H9 (cell line): ENCODE measurements at regions not wholly inside any gene's neighbourhood (a gene's known extent, or its start where the extent isn't known, plus 50 kb on each side); places are given as distances from the start of the nearest gene placed in this dataset.

Experiments used
- DNase-seq: peaks from one replicate; pipeline ENCODE4 v3.0.0-alpha.2; 2017
- H2AFZ ChIP-seq: one replicate; pipeline ENCODE4 v1.6.1; 2013; ENCODE audit warnings: mild to moderate bottlenecking, low read length, control low read depth, moderate library complexity
- H2AK5ac ChIP-seq: 2 replicates; pipeline ENCODE4 v1.6.1; 2013; ENCODE audit warnings: low read length, control low read depth, mixed read lengths; ENCODE audit not compliant: insufficient read length
- H2BK120ac ChIP-seq: one replicate; pipeline ENCODE4 v1.6.1; 2013; ENCODE audit warnings: low read depth, mild to moderate bottlenecking, low read length, control low read depth, inconsistent platforms; ENCODE audit not compliant: poor library complexity, severe bottlenecking
- H2BK12ac ChIP-seq: 2 replicates; pipeline ENCODE4 v1.6.1; 2013; ENCODE audit warnings: low read length, control low read depth, mixed read lengths, low read depth; ENCODE audit not compliant: insufficient read length
- H2BK15ac ChIP-seq: 2 replicates; pipeline ENCODE4 v1.6.1; 2013; ENCODE audit warnings: low read depth, low read length, control low read depth
- H2BK20ac ChIP-seq: one replicate; pipeline ENCODE4 v1.6.1; 2013; ENCODE audit warnings: low read depth, mild to moderate bottlenecking, low read length, control low read depth, inconsistent platforms; ENCODE audit not compliant: poor library complexity, severe bottlenecking
- H2BK5ac ChIP-seq: 2 replicates; pipeline ENCODE4 v1.6.1; 2013; ENCODE audit warnings: low read length, control low read depth, mixed read lengths; ENCODE audit not compliant: insufficient read length
- H3K14ac ChIP-seq: 2 replicates; pipeline ENCODE4 v1.6.1; 2013; ENCODE audit warnings: low read length, control low read depth; ENCODE audit not compliant: insufficient read depth
- H3K18ac ChIP-seq: 2 replicates; pipeline ENCODE4 v1.6.1; 2013; ENCODE audit warnings: low read depth, mild to moderate bottlenecking, mixed read lengths, low read length, control low read depth; ENCODE audit not compliant: insufficient read length
- H3K23ac ChIP-seq: 2 replicates; pipeline ENCODE4 v1.6.1; 2013; ENCODE audit warnings: low read length, control low read depth, mixed read lengths, low read depth; ENCODE audit not compliant: insufficient read length
- H3K23me2 ChIP-seq: 2 replicates; pipeline ENCODE4 v1.6.1; 2013; ENCODE audit warnings: low read depth, mild to moderate bottlenecking, mixed read lengths, low read length, control low read depth; ENCODE audit not compliant: insufficient read length, poor library complexity, severe bottlenecking
- H3K27ac ChIP-seq: 2 replicates; pipeline ENCODE4 v1.5.1; 2013; ENCODE audit warnings: low read length, control low read depth, mixed read lengths, low read depth; ENCODE audit not compliant: insufficient read length
- H3K27me3 ChIP-seq: 2 replicates; pipeline ENCODE4 v1.6.1; 2013; ENCODE audit warnings: low read length, control low read depth, inconsistent platforms; ENCODE audit not compliant: insufficient read depth
- H3K4ac ChIP-seq: 2 replicates; pipeline ENCODE4 v1.6.1; 2013; ENCODE audit warnings: low read depth, mild to moderate bottlenecking, control low read depth, inconsistent platforms, low read length, moderate library complexity
- H3K4me1 ChIP-seq: 2 replicates; pipeline ENCODE4 v1.6.1; 2013; ENCODE audit warnings: low read length, control low read depth, inconsistent platforms; ENCODE audit not compliant: insufficient read depth
- H3K4me2 ChIP-seq: 2 replicates; pipeline ENCODE4 v1.6.1; 2013; ENCODE audit warnings: low read length, control low read depth, mixed read lengths; ENCODE audit not compliant: insufficient read length, insufficient read depth
- H3K56ac ChIP-seq: 2 replicates; pipeline ENCODE4 v1.6.1; 2013; ENCODE audit warnings: low read depth, mild to moderate bottlenecking, mixed read lengths, low read length, control low read depth; ENCODE audit not compliant: insufficient read length
- H3K79me1 ChIP-seq: 2 replicates; pipeline ENCODE4 v1.6.1; 2013; ENCODE audit warnings: low read depth, mild to moderate bottlenecking, moderate library complexity, low read length, control low read depth, inconsistent platforms; ENCODE audit not compliant: insufficient read depth, poor library complexity, severe bottlenecking
- H3K79me2 ChIP-seq: 2 replicates; pipeline ENCODE4 v1.6.1; 2013; ENCODE audit warnings: low read length, control low read depth, inconsistent platforms; ENCODE audit not compliant: insufficient read depth
- H3K9ac ChIP-seq: 2 replicates; pipeline ENCODE4 v1.6.1; 2013; ENCODE audit warnings: low read length, control low read depth, mixed read lengths; ENCODE audit not compliant: insufficient read length; ENCODE audit errors: extremely low read depth
- H3K9me3 ChIP-seq: one replicate; pipeline ENCODE4 v1.6.1; 2013; ENCODE audit warnings: low read depth, low read length, inconsistent platforms; ENCODE audit not compliant: control insufficient read depth
- H3T11ph ChIP-seq: one replicate; pipeline ENCODE4 v1.6.1; 2013; ENCODE audit warnings: mild to moderate bottlenecking, low read length, control low read depth, inconsistent platforms
- H4K20me1 ChIP-seq: one replicate; pipeline ENCODE4 v1.6.1; 2013; ENCODE audit not compliant: control insufficient read depth, insufficient read length, insufficient read depth
- H4K5ac ChIP-seq: 2 replicates; pipeline ENCODE4 v1.6.1; 2013; ENCODE audit warnings: low read depth, mild to moderate bottlenecking, mixed read lengths, low read length, control low read depth; ENCODE audit not compliant: insufficient read length
- H4K8ac ChIP-seq: replicated peaks from 2 replicates; pipeline ENCODE4 v1.6.1; 2013; ENCODE audit warnings: low read length, control low read depth, mixed read lengths, low read depth; ENCODE audit not compliant: insufficient read length
- H4K91ac ChIP-seq: 2 replicates; pipeline ENCODE4 v1.6.1; 2013; ENCODE audit warnings: low read depth, mild to moderate bottlenecking, moderate library complexity, mixed read lengths, low read length, control low read depth; ENCODE audit not compliant: insufficient read length
- H3K27ac Mint-ChIP-seq, 3 experiments: 2 replicates in 2 of 3; 3 replicates in 1 of 3; pipeline ENCODE4 v1.8.0; 2020 to 2021; ENCODE audit warnings: mixed read lengths in 3 of 3, mild to moderate bottlenecking in 1 of 3, moderate library complexity in 1 of 3
- H3K27me3 Mint-ChIP-seq: 2 replicates; pipeline ENCODE4 v1.8.0; 2021; ENCODE audit warnings: low read depth, mild to moderate bottlenecking, moderate library complexity, mixed read lengths
- H3K36me3 Mint-ChIP-seq, 3 experiments: 2 replicates in 2 of 3; 3 replicates in 1 of 3; pipeline ENCODE4 v1.8.0; 2020 to 2021; ENCODE audit warnings: low read depth in 3 of 3, mixed read lengths in 3 of 3; ENCODE audit not compliant: insufficient read depth in 1 of 3
- H3K4me1 Mint-ChIP-seq, 2 experiments: 2 replicates each; pipeline ENCODE4 v1.8.0; 2020; ENCODE audit warnings: mixed read lengths in 2 of 2
- H3K4me3 Mint-ChIP-seq, 2 experiments: 2 replicates in 1 of 2; 3 replicates in 1 of 2; pipeline ENCODE4 v1.8.0; 2020 to 2021; ENCODE audit warnings: mild to moderate bottlenecking in 2 of 2, mixed read lengths in 2 of 2, moderate library complexity in 1 of 2
- H3K9me3 Mint-ChIP-seq, 2 experiments: 2 replicates in 1 of 2; 3 replicates in 1 of 2; pipeline ENCODE4 v1.8.0; 2020; ENCODE audit warnings: mild to moderate bottlenecking in 2 of 2, mixed read lengths in 2 of 2, moderate library complexity in 1 of 2
- CTCF ChIP-seq: fragments of 200-600 bp; sonication (generic); conservative IDR thresholded peaks from 3 replicates; pipeline ENCODE4 v1.8.0; 2021; ENCODE audit warnings: antibody characterized with exemption, mild to moderate bottlenecking
- WGBS: extraction: QIAGEN DNeasy Blood & Tissue Kit; methylation state at CpG from one replicate; pipeline ENCODE4 v1.1.7; 2013; ENCODE audit warnings: missing lambda C conversion rate, low lambda C conversion rate, mixed read lengths; ENCODE audit not compliant: insufficient read length; ENCODE audit errors: extremely low coverage; 5-methylcytosine and 5-hydroxymethylcytosine counted together

DNA sequence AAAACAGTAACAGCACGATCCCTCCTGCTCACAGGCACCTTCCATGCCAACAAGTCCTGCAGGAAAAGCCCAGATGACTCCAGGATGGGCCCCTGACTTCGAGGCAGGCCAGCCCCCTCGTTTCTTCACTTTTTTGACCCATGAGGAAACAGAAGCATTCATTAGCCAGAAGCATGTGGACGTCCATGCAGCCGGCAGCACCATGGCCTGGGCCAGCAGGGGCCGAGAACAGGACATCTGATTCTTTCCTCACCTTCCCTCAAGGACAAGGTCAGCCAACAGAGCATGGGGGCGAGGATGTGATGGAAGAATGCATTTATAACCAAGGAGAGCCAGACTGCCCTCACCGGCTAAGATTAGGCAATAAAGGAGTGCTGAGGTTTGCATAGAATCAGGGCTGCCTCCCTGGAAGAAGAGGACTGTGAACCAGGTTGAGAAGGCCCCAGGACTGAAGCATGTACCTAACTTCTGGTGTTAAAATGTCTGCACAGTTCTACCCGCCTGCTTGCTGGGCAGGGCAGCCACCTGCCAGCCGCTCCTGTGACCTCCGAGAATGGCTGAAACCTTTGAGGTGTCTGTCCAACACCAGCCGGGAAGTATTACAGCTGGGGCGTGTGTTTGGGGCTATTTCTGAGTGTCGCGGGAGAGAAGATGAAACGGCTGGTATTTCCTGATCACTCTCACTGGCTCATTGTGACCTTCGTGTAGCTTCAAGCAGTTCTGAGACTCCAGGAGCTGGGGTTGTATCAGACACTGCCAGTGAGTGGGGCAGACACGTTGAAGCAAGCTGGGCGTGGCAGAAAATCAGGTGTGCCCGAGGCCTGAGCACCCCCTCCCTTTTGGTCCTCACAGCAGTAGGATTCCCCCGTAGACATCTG lies 94.0 kb upstream of the TNRC6C start:
- no peak overlapping the region for H2BK15ac ChIP-seq
- H2BK120ac ChIP-seq = no peak overlapping the region
- no peak overlapping the region for H2BK20ac ChIP-seq
- no peak overlapping the region for H4K5ac ChIP-seq
- H2AFZ ChIP-seq = no peak overlapping the region
- peaks cover 14% of the 10 kb centered on the region for H3K27me3 Mint-ChIP-seq
- H3T11ph ChIP-seq = no peak overlapping the region
- no peak overlapping the region; the same call in 1 of the 2 replicates for H3K14ac ChIP-seq
- no peak overlapping the region for H2BK5ac ChIP-seq
- H4K91ac ChIP-seq = no peak overlapping the region
- H3K79me2 ChIP-seq = no peaks in the 10 kb centered on the region
- no peaks in the 10 kb centered on the region for H3K9me3 ChIP-seq
- H3K4me1 Mint-ChIP-seq = peaks cover 20 to 31% of the 10 kb centered on the region in 2 experiments
- no peaks in the 10 kb centered on the region for H4K20me1 ChIP-seq
- no peak overlapping the region for H3K4me3 Mint-ChIP-seq
- H3K56ac ChIP-seq = no peak overlapping the region
- H3K4ac ChIP-seq = no peak overlapping the region
- no CpG with 5 or more reads among the region's 21 CpGs for WGBS
- H3K27ac Mint-ChIP-seq = no peak overlapping the region
- H4K8ac ChIP-seq = no peak overlapping the region
- H3K4me1 ChIP-seq = no peaks in the 10 kb centered on the region
- H3K79me1 ChIP-seq = no peaks in the 10 kb centered on the region
- H2AK5ac ChIP-seq = no peak overlapping the region
- no peak for DNase-seq
- H2BK12ac ChIP-seq = no peak overlapping the region
- no peak overlapping the region for H3K23ac ChIP-seq
- H3K9ac ChIP-seq = no peak overlapping the region
- H3K36me3 Mint-ChIP-seq = no peaks in the 10 kb centered on the region
- H3K23me2 ChIP-seq = no peaks in the 10 kb centered on the region
- TF ChIP-seq CTCF = no peak
- H3K4me2 ChIP-seq = no peak overlapping the region
- no peak overlapping the region for H3K18ac ChIP-seq
- no peak overlapping the region for H3K27ac ChIP-seq
- no peaks in the 10 kb centered on the region for H3K9me3 Mint-ChIP-seq
- no peaks in the 10 kb centered on the region for H3K27me3 ChIP-seq
